Activated CD4-positive, alpha-beta T cell treated with anti-CD3 and anti-CD28 coated beads, Interleukin-2, Interleukin-6, amounts not matched to agents 100 ng/mL and 50 ng/mL, durations not matched to agents 16 hours and 8 hours (primary cell): ENCODE measurements at regions not wholly inside any gene's neighbourhood (a gene's known extent, or its start where the extent isn't known, plus 50 kb on each side); places are given as distances from the start of the nearest gene placed in this dataset.

Experiments used
- DNase-seq: peaks from one replicate; pipeline ENCODE4 v3.0.0-alpha.2; 2020

- no peak for DNase-seq
These were observed 366.2 kb upstream of the BTBD3 start for GRCh38 chr20:11551479-11551878.

GRCh38 chr20:11553603-11554002 is 364.1 kb upstream of the BTBD3 start:
- DNase-seq, result no peak

GRCh38 chr20:11555510-11555909 is 362.2 kb upstream of the BTBD3 start:
- DNase-seq, result no peak

- no peak for DNase-seq
These were observed 361.3 kb upstream of the BTBD3 start for GRCh38 chr20:11556410-11556809.

GRCh38 chr20:11564491-11564890 is 353.2 kb upstream of the BTBD3 start:
- DNase-seq, result no peak

GRCh38 chr20:11569163-11569562 is 348.5 kb upstream of the BTBD3 start:
- no peak for DNase-seq

GRCh38 chr20:11573507-11573906 is 344.2 kb upstream of the BTBD3 start:
- no peak for DNase-seq

- DNase-seq, result no peak
These were observed 336.4 kb upstream of the BTBD3 start for GRCh38 chr20:11581271-11581670.

GRCh38 chr20:11582060-11582459 is 335.6 kb upstream of the BTBD3 start:
- no peak for DNase-seq

- DNase-seq, result no peak
These were observed 331.8 kb upstream of the BTBD3 start for GRCh38 chr20:11585752-11586352.

- DNase-seq, result no peak
These were observed 328.8 kb upstream of the BTBD3 start for GRCh38 chr20:11588875-11589274.

GRCh38 chr20:11591965-11592364 is 325.7 kb upstream of the BTBD3 start:
- no peak for DNase-seq

- DNase-seq, result no peak
These were observed 313.4 kb upstream of the BTBD3 start for GRCh38 chr20:11604339-11604738.

- no peak for DNase-seq
These were observed 310.6 kb upstream of the BTBD3 start for GRCh38 chr20:11607047-11607446.

- no peak for DNase-seq
These were observed 309.0 kb upstream of the BTBD3 start for GRCh38 chr20:11608736-11609135.

GRCh38 chr20:11624704-11625103 is 293.0 kb upstream of the BTBD3 start:
- DNase-seq, result no peak

GRCh38 chr20:11626551-11626950 is 291.1 kb upstream of the BTBD3 start:
- no peak for DNase-seq

GRCh38 chr20:11642866-11643265 is 274.8 kb upstream of the BTBD3 start:
- DNase-seq, result no peak

- DNase-seq, result no peak
These were observed 271.3 kb upstream of the BTBD3 start for GRCh38 chr20:11646359-11646758.

- no peak for DNase-seq
These were observed 267.1 kb upstream of the BTBD3 start for GRCh38 chr20:11650566-11650965.

- no peak for DNase-seq
These were observed 266.6 kb upstream of the BTBD3 start for GRCh38 chr20:11651138-11651537.

GRCh38 chr20:11651647-11652046 is 266.0 kb upstream of the BTBD3 start:
- DNase-seq, result no peak

- no peak for DNase-seq
These were observed 265.6 kb upstream of the BTBD3 start for GRCh38 chr20:11652128-11652527.

- no peak for DNase-seq
These were observed 262.9 kb upstream of the BTBD3 start for GRCh38 chr20:11654766-11655165.

GRCh38 chr20:11660673-11661072 is 257.0 kb upstream of the BTBD3 start:
- DNase-seq, result no peak
